ENCODE measurements at regions not wholly inside any gene's neighbourhood (a gene's known extent, or its start where the extent isn't known, plus 50 kb on each side); places are given as distances from the start of the nearest gene placed in this dataset.

DNA sequence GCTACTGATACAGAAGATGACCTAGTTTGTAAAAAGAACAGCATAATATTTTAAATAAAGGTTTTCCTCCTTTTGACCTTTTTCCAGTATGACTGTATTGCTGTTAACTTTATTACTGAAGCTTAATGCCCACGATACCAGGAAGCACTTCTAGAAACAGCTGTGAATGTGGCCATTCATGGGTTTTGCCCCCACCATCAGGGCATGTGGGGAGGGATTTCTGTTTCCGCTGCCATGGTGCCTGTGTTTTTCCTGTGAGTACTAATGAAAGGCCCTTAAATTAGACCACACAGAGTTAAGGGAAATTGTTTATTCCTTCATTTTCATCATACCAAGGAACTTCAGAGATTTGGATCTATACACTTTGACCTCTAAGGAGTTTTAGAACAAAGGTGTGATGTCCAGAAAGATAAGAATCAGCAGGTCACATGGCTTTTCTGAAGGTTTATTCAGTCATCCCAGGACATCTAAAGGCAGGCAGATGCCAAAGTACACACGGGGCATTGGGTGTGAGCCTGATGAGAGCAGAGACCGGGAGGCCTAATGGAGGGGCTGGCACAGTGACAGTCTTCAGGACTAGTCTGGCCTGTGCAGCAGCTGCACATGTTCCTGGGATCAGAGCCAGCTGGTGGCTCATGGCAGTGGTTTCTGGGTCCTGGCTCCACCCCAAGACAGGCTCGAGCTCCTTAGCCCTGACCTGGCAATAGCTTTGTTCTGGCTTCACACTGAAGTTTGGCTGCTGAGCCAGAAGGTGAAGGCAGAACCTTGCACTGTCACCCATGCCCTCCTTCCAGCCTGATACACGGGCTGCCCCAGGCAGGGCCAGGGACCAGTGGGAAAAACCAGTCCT lies 190.9 kb downstream of the REEP3 start:
- peak overlapping the region; percentile 81 for H3K27ac ChIP-seq (ENCODE audit: low read depth, low read length)
- no peaks in the 10 kb centered on the region for H3K36me3 ChIP-seq (ENCODE audit: control insufficient read depth, insufficient read depth, low read length)
- H3K9ac ChIP-seq (ENCODE audit: low read length), result no peak overlapping the region
- peaks cover 34% of the 10 kb centered on the region for H3K4me1 ChIP-seq (ENCODE audit: control insufficient read depth, insufficient read depth, low read length)
- no peak overlapping the region for H3K4me3 ChIP-seq (ENCODE audit: low read length)
- no peaks in the 10 kb centered on the region for H3K27me3 ChIP-seq (ENCODE audit: control insufficient read depth, insufficient read depth, low read length)

DNA sequence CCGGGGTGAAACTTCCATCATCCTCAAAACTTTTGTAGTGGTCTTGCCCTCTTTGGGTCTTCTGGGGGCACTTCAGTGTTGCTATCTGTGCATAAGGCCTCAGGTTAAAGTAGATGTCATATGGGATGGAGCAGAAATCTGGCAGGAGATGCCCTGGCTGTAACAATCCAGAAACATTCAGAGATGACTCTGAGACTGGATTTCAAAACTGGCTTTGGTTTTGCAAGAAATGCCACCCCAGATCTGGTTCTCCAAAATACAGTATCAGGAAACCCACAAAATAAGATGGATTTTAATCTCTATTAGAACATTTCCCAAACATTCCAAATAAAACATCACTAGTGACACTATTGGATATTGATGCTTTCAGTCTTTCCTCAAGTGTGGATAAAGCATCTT lies 191.5 kb downstream of the REEP3 start:
- Histone ChIP-seq H3K4me3 (ENCODE audit: low read length) (no peak overlapping the region), H3K9ac (ENCODE audit: low read length) (no peak overlapping the region), H3K36me3 (ENCODE audit: control insufficient read depth, insufficient read depth, low read length) (no peaks in the 10 kb centered on the region), H3K27ac (ENCODE audit: low read depth, low read length) (peak overlapping the region; percentile 81), H3K27me3 (ENCODE audit: control insufficient read depth, insufficient read depth, low read length) (no peaks in the 10 kb centered on the region), H3K4me1 (ENCODE audit: control insufficient read depth, insufficient read depth, low read length) (peaks cover 30% of the 10 kb centered on the region)

GRCh38 chr10:63713191-63714144 lies 192.3 kb downstream of the REEP3 start:
- no peak overlapping the region for H3K9ac ChIP-seq (ENCODE audit: low read length)
- no peaks in the 10 kb centered on the region for H3K27me3 ChIP-seq (ENCODE audit: control insufficient read depth, insufficient read depth, low read length)
- H3K4me3 ChIP-seq (ENCODE audit: low read length), result no peak overlapping the region
- H3K4me1 ChIP-seq (ENCODE audit: control insufficient read depth, insufficient read depth, low read length), result peaks cover 30% of the 10 kb centered on the region
- no peaks in the 10 kb centered on the region for H3K36me3 ChIP-seq (ENCODE audit: control insufficient read depth, insufficient read depth, low read length)
- H3K27ac ChIP-seq (ENCODE audit: low read depth, low read length), result peak overlapping the region; percentile 81

- Histone ChIP-seq H3K4me1 (ENCODE audit: control insufficient read depth, insufficient read depth, low read length) (peaks cover 27% of the 10 kb centered on the region), H3K27me3 (ENCODE audit: control insufficient read depth, insufficient read depth, low read length) (no peaks in the 10 kb centered on the region), H3K9ac (ENCODE audit: low read length) (no peak overlapping the region), H3K27ac (ENCODE audit: low read depth, low read length) (no peak overlapping the region), H3K4me3 (ENCODE audit: low read length) (no peak overlapping the region), H3K36me3 (ENCODE audit: control insufficient read depth, insufficient read depth, low read length) (no peaks in the 10 kb centered on the region)
These were observed 194.9 kb downstream of the REEP3 start for GRCh38 chr10:63716016-63716580.

DNA sequence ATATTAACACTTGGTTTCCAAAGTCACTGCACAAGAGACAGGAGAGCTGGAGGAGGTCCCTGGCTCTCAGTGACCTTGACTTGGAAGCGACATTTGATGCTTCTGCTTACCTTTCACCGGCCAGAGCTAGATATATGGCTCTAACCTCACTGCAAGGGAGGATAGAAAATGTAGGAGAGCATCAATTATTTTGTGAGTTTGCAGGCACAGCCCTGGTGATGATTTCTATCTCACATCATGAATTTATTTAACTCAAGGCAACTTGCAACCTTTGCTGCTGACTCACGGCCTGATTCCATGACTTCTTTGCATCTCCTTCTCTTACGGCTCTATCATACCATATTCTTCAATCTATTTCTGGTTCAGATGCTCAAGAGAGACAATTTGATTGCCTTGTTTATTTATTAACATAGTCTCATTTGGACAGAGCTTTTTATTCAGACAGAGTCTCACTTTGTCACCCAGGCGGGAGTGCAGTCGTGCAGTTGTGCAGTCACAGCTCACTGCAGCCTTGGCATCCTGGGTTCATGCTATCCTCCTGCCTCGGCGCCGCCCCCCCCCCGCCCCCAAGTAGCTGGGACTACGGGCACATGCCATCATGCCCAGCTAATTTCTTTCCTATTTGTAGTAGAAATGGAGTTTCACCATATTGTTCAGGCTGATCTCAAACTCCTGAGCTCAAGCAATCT lies 196.0 kb downstream of the REEP3 start:
- Histone ChIP-seq H3K4me3 (ENCODE audit: low read length) (no peak overlapping the region), H3K36me3 (ENCODE audit: control insufficient read depth, insufficient read depth, low read length) (no peaks in the 10 kb centered on the region), H3K9ac (ENCODE audit: low read length) (no peak overlapping the region), H3K27ac (ENCODE audit: low read depth, low read length) (no peak overlapping the region), H3K4me1 (ENCODE audit: control insufficient read depth, insufficient read depth, low read length) (peaks cover 17% of the 10 kb centered on the region), H3K27me3 (ENCODE audit: control insufficient read depth, insufficient read depth, low read length) (no peaks in the 10 kb centered on the region)

DNA sequence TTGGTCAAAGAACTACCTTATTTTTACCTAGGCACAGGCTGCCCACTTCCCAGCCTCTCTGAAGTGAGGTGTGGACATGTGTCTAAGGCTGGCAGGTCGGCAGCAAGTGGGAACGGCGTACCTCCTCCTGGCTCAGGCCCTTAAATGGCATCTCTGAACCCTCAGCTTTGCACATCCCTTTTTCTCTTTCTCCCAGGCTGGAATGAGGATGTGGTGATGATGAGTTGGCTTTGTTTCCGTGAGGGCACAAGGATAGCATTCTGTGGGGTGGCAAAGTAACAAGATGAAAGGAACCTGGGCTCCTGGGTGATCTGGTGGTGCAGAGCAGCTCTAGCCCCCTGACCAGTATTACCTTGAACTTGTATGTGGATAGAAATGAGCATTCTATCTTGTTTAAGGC lies 196.8 kb downstream of the REEP3 start:
- peaks cover 13% of the 10 kb centered on the region for H3K4me1 ChIP-seq (ENCODE audit: control insufficient read depth, insufficient read depth, low read length)
- no peak overlapping the region for H3K4me3 ChIP-seq (ENCODE audit: low read length)
- H3K36me3 ChIP-seq (ENCODE audit: control insufficient read depth, insufficient read depth, low read length), result no peaks in the 10 kb centered on the region
- H3K9ac ChIP-seq (ENCODE audit: low read length), result no peak overlapping the region
- H3K27ac ChIP-seq (ENCODE audit: low read depth, low read length), result no peak overlapping the region
- no peaks in the 10 kb centered on the region for H3K27me3 ChIP-seq (ENCODE audit: control insufficient read depth, insufficient read depth, low read length)

GRCh38 chr10:63718421-63718820 lies 197.2 kb downstream of the REEP3 start:
- no peak overlapping the region for H3K9ac ChIP-seq (ENCODE audit: low read length)
- peaks cover 10% of the 10 kb centered on the region for H3K4me1 ChIP-seq (ENCODE audit: control insufficient read depth, insufficient read depth, low read length)
- H3K4me3 ChIP-seq (ENCODE audit: low read length), result no peak overlapping the region
- no peak overlapping the region for H3K27ac ChIP-seq (ENCODE audit: low read depth, low read length)
- H3K27me3 ChIP-seq (ENCODE audit: control insufficient read depth, insufficient read depth, low read length), result no peaks in the 10 kb centered on the region
- no peaks in the 10 kb centered on the region for H3K36me3 ChIP-seq (ENCODE audit: control insufficient read depth, insufficient read depth, low read length)

DNA sequence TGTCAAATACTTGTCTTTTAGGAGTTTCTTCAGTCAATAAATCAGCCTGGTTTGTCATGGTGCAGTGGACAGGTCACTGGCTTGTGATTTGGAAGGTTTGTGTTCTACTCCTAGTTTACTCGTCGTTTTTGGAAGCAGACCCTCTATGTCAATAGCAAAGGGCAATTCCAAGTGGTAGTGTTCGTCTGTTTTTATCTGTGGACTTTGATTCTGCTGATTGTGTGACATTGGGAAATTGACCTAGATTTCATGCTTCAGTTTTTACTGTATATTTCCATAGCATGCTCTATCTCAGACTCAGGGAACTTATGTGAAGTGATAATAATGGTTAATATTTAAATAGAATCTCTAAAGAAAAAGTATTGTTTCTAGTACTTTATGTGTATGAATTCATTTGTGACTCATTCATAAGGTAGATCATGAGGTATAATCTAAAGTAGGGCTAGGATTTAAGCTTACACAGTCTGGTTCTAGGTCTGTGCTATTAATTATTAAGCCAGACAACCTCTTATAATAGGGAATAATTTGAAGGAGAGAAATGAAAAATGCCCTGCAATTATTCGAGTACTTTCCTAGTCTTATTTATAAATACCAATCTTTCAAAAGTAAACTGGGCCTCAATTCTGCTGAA lies 198.1 kb downstream of the REEP3 start:
- Histone ChIP-seq H3K4me1 (ENCODE audit: control insufficient read depth, insufficient read depth, low read length) (peaks cover 5% of the 10 kb centered on the region), H3K27ac (ENCODE audit: low read depth, low read length) (no peak overlapping the region), H3K9ac (ENCODE audit: low read length) (no peak overlapping the region), H3K36me3 (ENCODE audit: control insufficient read depth, insufficient read depth, low read length) (no peaks in the 10 kb centered on the region), H3K4me3 (ENCODE audit: low read length) (no peak overlapping the region), H3K27me3 (ENCODE audit: control insufficient read depth, insufficient read depth, low read length) (no peaks in the 10 kb centered on the region)

GRCh38 chr10:63720072-63720537 lies 198.9 kb downstream of the REEP3 start:
- no peak overlapping the region for H3K27ac ChIP-seq (ENCODE audit: low read depth, low read length)

DNA sequence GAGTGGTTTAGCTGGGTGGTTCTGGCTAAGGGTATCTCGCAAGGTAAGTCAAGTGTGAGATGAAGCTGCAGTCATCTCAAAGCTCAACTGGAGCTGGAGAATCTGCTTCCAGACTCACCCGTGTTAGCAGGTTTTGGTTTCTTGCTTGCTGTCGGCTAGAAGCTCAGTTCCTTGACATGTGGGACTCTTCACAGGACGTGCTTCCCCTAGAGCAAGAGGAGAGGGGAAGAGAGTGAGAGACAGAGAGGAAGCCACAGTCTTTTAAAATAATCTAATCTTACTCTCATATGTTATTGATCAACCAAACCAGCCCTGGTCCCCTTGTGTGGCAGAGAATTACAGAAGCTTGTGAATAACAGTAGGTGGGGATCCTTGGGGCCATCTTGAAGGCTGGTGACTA lies 199.5 kb downstream of the REEP3 start:
- Histone ChIP-seq H3K27ac (ENCODE audit: low read depth, low read length) (no peak overlapping the region), H3K4me1 (ENCODE audit: control insufficient read depth, insufficient read depth, low read length) (peaks cover 5% of the 10 kb centered on the region), H3K27me3 (ENCODE audit: control insufficient read depth, insufficient read depth, low read length) (no peaks in the 10 kb centered on the region), H3K4me3 (ENCODE audit: low read length) (no peak overlapping the region), H3K9ac (ENCODE audit: low read length) (no peak overlapping the region), H3K36me3 (ENCODE audit: control insufficient read depth, insufficient read depth, low read length) (no peaks in the 10 kb centered on the region)

More at GRCh38 chr10:63720072-63720537, 198.9 kb downstream of the REEP3 start:
- Histone ChIP-seq H3K27me3 (ENCODE audit: control insufficient read depth, insufficient read depth, low read length) (no peaks in the 10 kb centered on the region), H3K36me3 (ENCODE audit: control insufficient read depth, insufficient read depth, low read length) (no peaks in the 10 kb centered on the region), H3K4me3 (ENCODE audit: low read length) (no peak overlapping the region), H3K9ac (ENCODE audit: low read length) (no peak overlapping the region), H3K4me1 (ENCODE audit: control insufficient read depth, insufficient read depth, low read length) (peaks cover 5% of the 10 kb centered on the region)

- peaks cover 5% of the 10 kb centered on the region for H3K4me1 ChIP-seq (ENCODE audit: control insufficient read depth, insufficient read depth, low read length)
- H3K27me3 ChIP-seq (ENCODE audit: control insufficient read depth, insufficient read depth, low read length), result no peaks in the 10 kb centered on the region
- no peak overlapping the region for H3K9ac ChIP-seq (ENCODE audit: low read length)
- peak overlapping the region; percentile 52 for H3K27ac ChIP-seq (ENCODE audit: low read depth, low read length)
- no peaks in the 10 kb centered on the region for H3K36me3 ChIP-seq (ENCODE audit: control insufficient read depth, insufficient read depth, low read length)
- no peak overlapping the region for H3K4me3 ChIP-seq (ENCODE audit: low read length)
These were observed 201.3 kb downstream of the REEP3 start for GRCh38 chr10:63722537-63722936.
